Tibial nerve (tissue), 4 donors: ENCODE measurements at regions not wholly inside any gene's neighbourhood (a gene's known extent, or its start where the extent isn't known, plus 50 kb on each side); places are given as distances from the start of the nearest gene placed in this dataset.

ENCODE experiments used
- DNase-seq, 2 donors: peaks; one replicate each; pipeline ENCODE4 v3.0.0-alpha.2; 2019; ENCODE audit warnings: low spot score in 2 of 2
- H3K27ac ChIP-seq, 4 donors: fragments of 200-600 bp; sonication (generic) in 3 of 4; one replicate each; pipeline ENCODE4 v1.5.1; 2017 to 2019; ENCODE audit warnings: mild to moderate bottlenecking in 1 of 4
- H3K27me3 ChIP-seq, 2 donors: fragments of 200-600 bp; sonication (generic) in 1 of 2; one replicate each; pipeline versions ENCODE4 v1.5.1 to v1.6.0; 2017 to 2019
- H3K36me3 ChIP-seq, 3 donors: fragments of 200-600 bp; sonication (generic); one replicate each; pipeline ENCODE4 v1.5.1; 2018 to 2019
- H3K4me1 ChIP-seq, 4 donors: fragments of 200-600 bp; sonication (generic) in 3 of 4; one replicate each; pipeline ENCODE4 v1.5.1; 2017 to 2019
- H3K4me3 ChIP-seq, 4 donors: fragments of 200-600 bp; sonication (generic) in 3 of 4; one replicate each; pipeline ENCODE4 v1.5.1; 2017 to 2019; ENCODE audit warnings: mild to moderate bottlenecking in 1 of 4, moderate library complexity in 1 of 4
- H3K9me3 ChIP-seq, 4 donors: fragments of 200-600 bp; sonication (generic) in 3 of 4; one replicate each; pipeline ENCODE4 v1.5.1; 2017 to 2019
- EP300 ChIP-seq, 2 donors: sonication (generic); formaldehyde crosslinking; IDR thresholded peaks; one replicate each; pipeline ENCODE4 v1.6.1; 2017; ENCODE audit warnings: antibody characterized with exemption in 2 of 2, mild to moderate bottlenecking in 1 of 2
- POLR2A ChIP-seq, 2 donors: fragments of 450-650 bp; IDR thresholded peaks; one replicate each; pipeline ENCODE4 v1.6.1; 2017; ENCODE audit warnings: antibody characterized with exemption in 2 of 2, mild to moderate bottlenecking in 2 of 2, moderate library complexity in 2 of 2
- WGBS, 2 donors: methylation state at CpG; one replicate each; pipeline ENCODE4 v1.1.5; 2018; 5-methylcytosine and 5-hydroxymethylcytosine counted together
- TF ChIP-seq, protein P1 (sequence below), 5 experiments: fragments of 200-600 bp in 3 of 5; fragments of 450-650 bp in 2 of 5; sonication (generic) in 3 of 5; IDR thresholded peaks; one replicate each; pipeline ENCODE4 v1.5.1; 2016 to 2019; ENCODE audit warnings: antibody characterized with exemption in 5 of 5, mild to moderate bottlenecking in 3 of 5, moderate library complexity in 2 of 5

DNA sequence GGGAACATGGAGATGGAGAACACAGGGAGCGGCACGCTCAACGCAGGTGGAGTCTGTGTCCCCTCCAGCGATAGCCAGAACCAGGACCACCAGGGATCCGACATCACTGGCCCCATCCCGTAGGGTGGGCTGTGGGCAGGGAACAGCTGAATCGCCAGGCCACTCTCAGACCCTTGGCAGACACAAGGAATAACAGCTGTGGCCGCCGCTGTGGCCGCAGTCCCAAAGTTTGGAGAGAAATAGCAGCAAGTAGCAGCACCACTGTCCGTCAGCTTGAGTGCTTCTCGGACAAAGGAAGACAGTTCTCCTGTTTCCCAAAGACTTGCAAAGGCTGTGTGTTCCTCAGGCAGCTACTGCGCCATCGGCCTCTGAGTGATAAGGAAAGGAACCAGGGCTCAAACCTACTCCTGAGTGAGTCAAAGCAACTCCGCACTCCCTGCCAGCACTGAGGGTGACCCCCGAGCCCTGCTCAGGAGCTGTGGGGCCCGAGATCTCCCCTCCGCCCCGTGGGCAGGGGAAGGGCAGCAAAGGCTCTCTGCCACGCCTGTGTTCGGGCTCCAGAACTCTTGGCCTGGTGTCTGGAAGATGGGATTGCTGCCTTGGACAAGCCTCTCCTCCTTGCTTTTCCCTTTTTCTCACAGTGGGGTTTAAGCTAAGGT lies 82.3 kb upstream of the FAM20C start:
- TF ChIP-seq POLR2A (IDR thresholded peaks at IDR 0.05) = no peak
- no peak for TF ChIP-seq EP300 (IDR thresholded peaks at IDR 0.05)
- TF ChIP-seq, protein P1, sequence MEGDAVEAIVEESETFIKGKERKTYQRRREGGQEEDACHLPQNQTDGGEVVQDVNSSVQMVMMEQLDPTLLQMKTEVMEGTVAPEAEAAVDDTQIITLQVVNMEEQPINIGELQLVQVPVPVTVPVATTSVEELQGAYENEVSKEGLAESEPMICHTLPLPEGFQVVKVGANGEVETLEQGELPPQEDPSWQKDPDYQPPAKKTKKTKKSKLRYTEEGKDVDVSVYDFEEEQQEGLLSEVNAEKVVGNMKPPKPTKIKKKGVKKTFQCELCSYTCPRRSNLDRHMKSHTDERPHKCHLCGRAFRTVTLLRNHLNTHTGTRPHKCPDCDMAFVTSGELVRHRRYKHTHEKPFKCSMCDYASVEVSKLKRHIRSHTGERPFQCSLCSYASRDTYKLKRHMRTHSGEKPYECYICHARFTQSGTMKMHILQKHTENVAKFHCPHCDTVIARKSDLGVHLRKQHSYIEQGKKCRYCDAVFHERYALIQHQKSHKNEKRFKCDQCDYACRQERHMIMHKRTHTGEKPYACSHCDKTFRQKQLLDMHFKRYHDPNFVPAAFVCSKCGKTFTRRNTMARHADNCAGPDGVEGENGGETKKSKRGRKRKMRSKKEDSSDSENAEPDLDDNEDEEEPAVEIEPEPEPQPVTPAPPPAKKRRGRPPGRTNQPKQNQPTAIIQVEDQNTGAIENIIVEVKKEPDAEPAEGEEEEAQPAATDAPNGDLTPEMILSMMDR (IDR thresholded peaks at IDR 0.05) = no peak
- 82 to 88% methylated on average over 17 to 21 of the region's 21 CpGs for WGBS, 2 donors
- no peak for DNase-seq
- Histone ChIP-seq H3K9me3 (no peaks in the 10 kb centered on the region), H3K36me3 (no peaks in the 10 kb centered on the region), H3K4me1 (peaks cover 0 to 13% (median 6%) of the 10 kb centered on the region in 4 donors), H3K4me3 (no peak overlapping the region), H3K27me3 (no peaks in the 10 kb centered on the region), H3K27ac (no peak overlapping the region)

DNA sequence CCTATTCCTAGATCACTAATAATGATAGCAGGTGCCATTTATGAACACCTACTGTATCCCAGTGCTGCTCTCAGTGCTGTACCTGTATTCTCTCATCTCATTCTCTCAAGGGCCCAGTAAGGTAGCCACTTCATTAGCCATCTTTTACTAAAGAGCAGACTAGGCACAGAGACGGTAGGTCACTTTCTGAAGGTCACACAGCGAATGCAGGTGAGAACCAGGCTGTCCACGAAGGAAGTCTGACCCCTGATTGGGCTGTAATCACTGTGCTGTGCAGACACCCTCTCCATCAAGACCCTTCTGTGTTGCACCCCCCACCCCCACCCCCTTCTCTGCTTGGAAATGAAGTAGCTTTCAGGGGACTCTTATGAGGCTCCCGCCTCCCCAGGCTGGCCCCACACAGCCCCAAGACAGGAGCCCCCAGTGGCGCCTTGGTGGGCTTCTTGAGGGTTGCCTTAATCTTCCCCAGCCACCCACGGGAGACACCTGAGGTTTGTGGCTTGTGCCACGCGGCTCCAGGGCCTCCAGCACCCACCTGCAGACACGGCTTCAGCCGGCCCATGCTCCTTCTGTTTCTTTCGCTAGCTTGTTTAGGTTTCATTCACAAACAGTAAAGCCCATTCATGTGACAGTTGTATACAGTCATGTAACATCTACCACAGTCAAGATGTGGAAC lies 81.7 kb upstream of the FAM20C start:
- no peak overlapping the region for H3K4me3 ChIP-seq
- H3K27me3 ChIP-seq = no peaks in the 10 kb centered on the region
- H3K36me3 ChIP-seq = no peaks in the 10 kb centered on the region
- TF ChIP-seq POLR2A (IDR thresholded peaks at IDR 0.05) (no peak), EP300 (IDR thresholded peaks at IDR 0.05) (no peak)
- TF ChIP-seq, protein P1 (IDR thresholded peaks at IDR 0.05) = no peak
- H3K27ac ChIP-seq = no peak overlapping the region
- DNase-seq = no peak
- WGBS, 2 donors = 79 to 83% methylated on average over 11 of the region's 11 CpGs
- H3K4me1 ChIP-seq = peaks cover 0 to 19% (median 11%) of the 10 kb centered on the region in 4 donors
- H3K9me3 ChIP-seq = no peaks in the 10 kb centered on the region

DNA sequence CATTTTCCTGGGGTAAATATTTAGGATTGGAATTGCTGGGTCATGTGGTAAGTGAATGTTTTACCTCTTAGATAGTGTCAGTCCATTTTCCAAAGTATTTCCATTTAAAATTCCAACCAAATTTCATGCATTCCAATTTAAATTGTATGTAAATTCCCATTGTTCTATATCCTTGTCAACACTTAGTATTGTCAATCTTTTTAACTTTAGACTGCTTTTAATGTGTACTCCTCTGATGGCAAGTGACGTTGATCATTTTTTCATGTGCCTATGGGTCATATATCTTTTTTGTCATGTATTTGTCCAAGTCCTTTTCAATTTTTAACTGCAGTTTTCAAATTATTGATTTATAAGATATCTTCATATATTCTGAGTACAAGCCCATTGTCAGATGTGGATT lies 80.8 kb upstream of the FAM20C start:
- 79 to 86% methylated on average over 1 of the region's 1 CpG for WGBS, 2 donors
- TF ChIP-seq, protein P1 (IDR thresholded peaks at IDR 0.05) = no peak
- TF ChIP-seq POLR2A (IDR thresholded peaks at IDR 0.05) (no peak), EP300 (IDR thresholded peaks at IDR 0.05) (no peak)
- no peak overlapping the region for H3K4me3 ChIP-seq

DNA sequence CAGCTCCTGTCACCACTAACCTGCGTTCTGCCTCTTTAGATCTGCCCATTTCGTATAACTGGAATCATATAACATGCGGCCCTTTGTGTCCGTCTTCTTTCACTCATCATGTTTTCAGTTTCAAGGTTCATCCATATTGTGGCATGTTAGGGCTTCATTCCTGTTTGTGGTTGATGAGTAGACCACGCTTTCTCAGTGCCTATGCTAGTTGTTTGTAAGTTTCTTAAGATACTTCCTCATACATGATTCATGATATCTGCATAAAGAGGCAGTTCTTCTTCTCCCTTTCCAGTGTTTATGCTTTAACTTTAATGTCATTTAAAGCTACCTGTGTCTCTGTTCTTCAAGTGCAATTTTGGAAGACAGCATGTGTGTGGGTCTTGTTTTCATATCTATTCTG lies 79.5 kb upstream of the FAM20C start:
- H3K9me3 ChIP-seq = no peaks in the 10 kb centered on the region
- H3K27me3 ChIP-seq = no peaks in the 10 kb centered on the region
- H3K36me3 ChIP-seq = no peaks in the 10 kb centered on the region
- H3K4me3 ChIP-seq = no peak overlapping the region
- no peak for DNase-seq
- WGBS, 2 donors = 89 to 94% methylated on average over 5 of the region's 5 CpGs
- H3K4me1 ChIP-seq = peaks cover 0 to 30% (median 15%) of the 10 kb centered on the region in 4 donors
- H3K27ac ChIP-seq = no peak overlapping the region
- TF ChIP-seq, protein P1 (IDR thresholded peaks at IDR 0.05) = no peak
- TF ChIP-seq EP300 (IDR thresholded peaks at IDR 0.05) = peak in 1 of 2 donors; percentile 5

More for the DNA sequence above, 80.8 kb upstream of the FAM20C start:
- Histone ChIP-seq H3K27me3 (no peaks in the 10 kb centered on the region), H3K9me3 (no peaks in the 10 kb centered on the region), H3K36me3 (no peaks in the 10 kb centered on the region), H3K4me1 (peaks cover 0 to 28% (median 15%) of the 10 kb centered on the region in 4 donors), H3K27ac (no peak overlapping the region)
- no peak for DNase-seq

DNA sequence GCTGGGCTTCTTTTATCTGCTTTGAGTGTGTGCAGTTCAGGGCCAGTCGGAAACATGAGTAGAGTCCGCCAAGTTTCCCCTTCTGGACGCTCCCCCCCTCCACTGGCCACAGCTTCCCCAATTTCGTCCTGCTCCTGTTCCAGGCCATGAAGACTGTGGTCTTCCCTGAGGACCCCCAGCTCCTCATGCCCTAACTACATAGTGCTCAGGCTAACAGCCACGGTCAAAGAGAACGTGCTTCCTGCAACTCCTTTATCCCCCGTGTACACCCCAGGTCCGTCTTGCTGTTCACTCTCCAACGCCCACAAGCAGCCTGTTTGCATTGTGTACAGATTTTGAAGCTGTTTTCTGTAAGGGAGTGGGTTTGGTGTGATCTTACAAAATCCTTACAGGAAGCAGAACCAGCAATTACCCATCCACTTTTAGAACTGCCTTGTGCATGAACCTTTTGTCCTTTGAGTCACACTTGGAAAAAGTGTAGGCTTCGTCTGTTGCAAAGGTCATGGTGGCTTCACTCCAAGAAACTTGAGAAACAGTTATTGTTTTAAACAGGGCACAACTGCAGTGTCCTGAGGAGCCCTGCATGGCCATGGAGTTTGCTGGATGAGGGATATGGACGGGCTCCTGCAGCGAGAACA lies 77.0 kb upstream of the FAM20C start:
- Histone ChIP-seq H3K4me1 (peaks cover 0 to 42% (median 17%) of the 10 kb centered on the region in 4 donors), H3K27ac (peak overlapping the region in 3 of 4 donors; percentile 58 to 81 (median 62))
- DNase-seq = peak in 1 of 2 donors; percentile 62

More for the DNA sequence above, 77.0 kb upstream of the FAM20C start:
- Histone ChIP-seq H3K36me3 (no peaks in the 10 kb centered on the region), H3K4me3 (no peak overlapping the region), H3K27me3 (no peaks in the 10 kb centered on the region), H3K9me3 (no peaks in the 10 kb centered on the region)
- TF ChIP-seq EP300 (IDR thresholded peaks at IDR 0.05) = peak in 1 of 2 donors; percentile 91
- TF ChIP-seq POLR2A (IDR thresholded peaks at IDR 0.05) = no peak
- WGBS, 2 donors = 19 to 28% methylated on average over 12 of the region's 12 CpGs
